ENCODE measurements at regions not wholly inside any gene's neighbourhood (a gene's known extent, or its start where the extent isn't known, plus 50 kb on each side); places are given as distances from the start of the nearest gene placed in this dataset.
"Not testable (repeated sequence)": the region's sequence is repeated elsewhere in the genome, so short reads cannot be mapped to it uniquely, and the experiment has no call there.

GRCh38 chr3:5874931-5875341, 687.4 kb downstream of the EDEM1 start:
- DNase-seq, result no peak

- DNase-seq, result no peak
These were observed 701.3 kb downstream of the EDEM1 start for GRCh38 chr3:5888851-5889250.

- no peak for DNase-seq
These were observed 701.9 kb downstream of the EDEM1 start for GRCh38 chr3:5889374-5889773.

GRCh38 chr3:5891711-5892110, 704.2 kb downstream of the EDEM1 start:
- DNase-seq, result peak; percentile 11

GRCh38 chr3:5898106-5898505, 710.6 kb downstream of the EDEM1 start:
- DNase-seq, result no peak

- no peak for DNase-seq
These were observed 711.7 kb downstream of the EDEM1 start for GRCh38 chr3:5899014-5899761.

GRCh38 chr3:5917932-5918331, 730.4 kb downstream of the EDEM1 start:
- no peak for DNase-seq

- no peak for DNase-seq
These were observed 731.1 kb downstream of the EDEM1 start for GRCh38 chr3:5918626-5919025.

- DNase-seq, result no peak
These were observed 741.5 kb downstream of the EDEM1 start for GRCh38 chr3:5929027-5929426.

- DNase-seq, result not testable (repeated sequence)
These were observed 756.6 kb downstream of the EDEM1 start for GRCh38 chr3:5944061-5944460.

GRCh38 chr3:5948084-5948483, 760.6 kb downstream of the EDEM1 start:
- DNase-seq, result no peak

GRCh38 chr3:5951026-5951425, 763.5 kb downstream of the EDEM1 start:
- no peak for DNase-seq

- no peak for DNase-seq
These were observed 785.1 kb downstream of the EDEM1 start for GRCh38 chr3:5972586-5972985.

GRCh38 chr3:5974630-5975322, 787.3 kb downstream of the EDEM1 start:
- DNase-seq, result no peak

GRCh38 chr3:5977331-5977730, 789.8 kb downstream of the EDEM1 start:
- DNase-seq, result no peak

- DNase-seq, result no peak
These were observed 793.0 kb downstream of the EDEM1 start for GRCh38 chr3:5980475-5980874.

GRCh38 chr3:5994651-5995050, 807.1 kb downstream of the EDEM1 start:
- no peak for DNase-seq

GRCh38 chr3:6018456-6018855, 830.9 kb downstream of the EDEM1 start:
- DNase-seq, result no peak

- no peak for DNase-seq
These were observed 835.1 kb downstream of the EDEM1 start for GRCh38 chr3:6022621-6023020.

GRCh38 chr3:6025032-6025431, 835.9 kb upstream of the GRM7 start:
- no peak for DNase-seq

GRCh38 chr3:6030648-6031047, 830.3 kb upstream of the GRM7 start:
- not testable (repeated sequence) for DNase-seq

GRCh38 chr3:6035626-6036025, 825.3 kb upstream of the GRM7 start:
- no peak for DNase-seq

GRCh38 chr3:6039971-6040370, 820.9 kb upstream of the GRM7 start:
- no peak for DNase-seq

GRCh38 chr3:6041894-6042293, 819.0 kb upstream of the GRM7 start:
- DNase-seq, result no peak

- no peak for DNase-seq
These were observed 813.9 kb upstream of the GRM7 start for GRCh38 chr3:6047016-6047415.
